Duodenal mucosa (tissue), 2 donors: ENCODE measurements at regions not wholly inside any gene's neighbourhood (a gene's known extent, or its start where the extent isn't known, plus 50 kb on each side); places are given as distances from the start of the nearest gene placed in this dataset.

Source experiments
- H3K27ac ChIP-seq: one replicate; pipeline ENCODE4 v1.7.0; 2013; ENCODE audit warnings: low read depth, low read length
- H3K27me3 ChIP-seq, 2 donors: one replicate each; pipeline ENCODE4 v1.7.0; 2013; ENCODE audit warnings: low read length in 2 of 2, control low read depth in 1 of 2; ENCODE audit not compliant: insufficient read depth in 2 of 2, control insufficient read depth in 1 of 2
- H3K36me3 ChIP-seq, 2 donors: one replicate each; pipeline ENCODE4 v1.7.0; 2013; ENCODE audit warnings: low read length in 2 of 2, control low read depth in 1 of 2; ENCODE audit not compliant: insufficient read depth in 2 of 2, control insufficient read depth in 1 of 2
- H3K4me1 ChIP-seq, 2 donors: one replicate each; pipeline ENCODE4 v1.7.0; 2013; ENCODE audit warnings: low read length in 2 of 2, control low read depth in 1 of 2; ENCODE audit not compliant: insufficient read depth in 2 of 2, control insufficient read depth in 1 of 2
- H3K4me3 ChIP-seq, 2 donors: one replicate each; pipeline ENCODE4 v1.7.0; 2013; ENCODE audit warnings: low read length in 2 of 2, low read depth in 1 of 2
- H3K9ac ChIP-seq, 2 donors: one replicate each; pipeline ENCODE4 v1.7.0; 2013; ENCODE audit warnings: low read length in 2 of 2, low read depth in 1 of 2
- H3K9me3 ChIP-seq, 2 donors: one replicate each; pipeline ENCODE4 v1.7.0; 2013; ENCODE audit warnings: low read length in 2 of 2, control low read depth in 1 of 2; ENCODE audit not compliant: control insufficient read depth in 1 of 2

DNA sequence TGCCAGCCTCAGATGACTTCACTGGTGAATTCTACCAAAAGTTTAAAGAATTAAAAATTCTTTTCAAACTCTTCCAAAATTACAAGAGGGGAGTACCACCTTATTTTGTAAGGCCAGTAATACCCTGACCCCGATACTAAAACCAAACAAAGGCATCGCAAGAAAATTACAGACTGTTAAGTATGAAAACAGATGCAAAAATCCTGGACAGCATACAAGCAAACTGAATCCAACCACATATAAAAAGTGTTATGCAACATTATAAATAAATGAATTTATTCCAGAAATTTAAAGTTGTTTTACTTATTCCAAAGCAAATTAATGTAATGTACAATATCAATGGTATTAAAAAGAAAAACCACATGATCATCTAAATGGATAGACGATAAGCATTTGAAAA lies 873.6 kb upstream of the GJE1 start:
- Histone ChIP-seq H3K9me3 (no peaks in the 10 kb centered on the region), H3K36me3 (no peaks in the 10 kb centered on the region), H3K27me3 (no peaks in the 10 kb centered on the region), H3K27ac (no peak overlapping the region), H3K4me3 (no peak overlapping the region), H3K4me1 (no peaks in the 10 kb centered on the region), H3K9ac (no peak overlapping the region)

DNA sequence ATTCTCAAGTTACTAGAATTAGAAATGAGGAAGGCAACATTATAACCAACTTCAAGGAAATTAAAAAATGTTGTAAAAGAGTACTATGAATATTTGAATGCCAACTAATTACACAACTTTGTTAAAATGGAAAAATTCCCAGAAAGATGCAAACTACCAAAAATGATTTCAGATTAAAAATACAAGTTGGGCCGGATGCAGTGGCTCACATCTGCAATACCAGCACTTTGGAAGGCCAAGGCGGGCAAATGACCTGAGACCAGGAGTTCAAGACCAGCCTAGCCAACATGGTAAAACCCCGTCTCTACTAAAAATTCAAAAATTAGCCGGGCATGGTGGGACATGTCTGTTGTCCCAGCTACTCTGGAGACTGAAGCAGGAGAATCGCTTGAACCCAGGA lies 874.2 kb upstream of the GJE1 start:
- H3K36me3 ChIP-seq = no peaks in the 10 kb centered on the region
- no peaks in the 10 kb centered on the region for H3K27me3 ChIP-seq
- H3K4me1 ChIP-seq = no peaks in the 10 kb centered on the region
- H3K4me3 ChIP-seq = no peak overlapping the region
- no peak overlapping the region for H3K27ac ChIP-seq
- no peak overlapping the region for H3K9ac ChIP-seq
- no peaks in the 10 kb centered on the region for H3K9me3 ChIP-seq

DNA sequence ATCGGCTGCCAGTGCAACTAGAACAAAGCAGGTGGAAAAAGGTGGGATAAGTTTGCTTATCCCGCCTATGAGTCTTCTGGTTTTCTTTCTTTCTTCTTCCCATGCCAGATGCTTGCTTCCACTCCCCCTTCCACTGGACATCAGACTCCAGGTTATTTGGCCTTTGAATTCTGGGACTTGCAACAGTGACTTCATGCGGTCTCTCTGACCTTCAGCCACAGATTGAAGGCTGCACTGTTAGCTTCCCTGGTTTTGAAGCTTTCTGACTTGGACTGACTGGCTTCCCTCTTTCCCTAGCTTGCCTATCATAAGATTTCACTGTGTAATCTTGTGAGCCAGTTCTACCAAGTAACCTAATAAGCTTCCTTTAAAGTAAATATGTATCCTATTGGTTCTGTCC lies 878.4 kb upstream of the GJE1 start:
- H3K27ac ChIP-seq = no peak overlapping the region
- no peaks in the 10 kb centered on the region for H3K9me3 ChIP-seq
- H3K36me3 ChIP-seq = no peaks in the 10 kb centered on the region
- no peak overlapping the region for H3K4me3 ChIP-seq
- no peaks in the 10 kb centered on the region for H3K4me1 ChIP-seq
- H3K27me3 ChIP-seq = no peaks in the 10 kb centered on the region
- H3K9ac ChIP-seq = no peak overlapping the region

DNA sequence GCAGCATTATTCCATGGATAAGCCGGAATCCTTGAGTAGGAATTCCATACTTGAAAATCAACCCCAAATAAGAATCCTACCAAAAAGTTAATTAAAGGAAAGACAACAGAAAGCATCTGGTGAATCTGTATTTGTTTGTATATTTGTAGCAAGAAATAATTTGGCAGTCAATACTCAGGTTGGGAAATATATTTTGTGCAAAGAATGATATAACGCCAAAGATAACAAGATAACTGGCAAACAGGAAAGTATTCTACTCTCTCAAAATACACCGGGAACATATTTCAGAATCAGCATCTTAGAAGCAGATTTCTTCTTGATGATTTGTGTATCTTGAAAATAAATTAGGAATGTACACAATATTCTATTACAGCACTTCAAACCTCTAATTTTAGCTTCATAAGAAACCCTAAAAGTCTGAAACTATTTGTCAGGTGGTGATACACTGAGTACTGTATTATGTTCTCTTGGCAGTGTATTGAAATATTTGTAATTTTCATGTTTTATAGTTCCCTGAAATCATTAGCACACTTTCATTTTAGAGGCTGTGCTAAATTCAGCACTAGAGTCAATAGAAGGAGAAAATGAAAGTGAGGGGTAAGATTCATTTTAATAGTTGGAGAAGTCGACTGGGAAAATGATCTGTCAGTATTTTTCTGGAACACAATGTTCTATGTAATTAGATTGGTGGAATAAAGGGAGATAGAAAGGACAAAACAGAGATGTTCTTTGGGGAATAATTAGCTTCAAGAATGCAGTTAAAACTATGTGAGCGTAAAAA lies 879.7 kb upstream of the GJE1 start:
- no peaks in the 10 kb centered on the region for H3K27me3 ChIP-seq
- no peak overlapping the region for H3K9ac ChIP-seq
- H3K4me1 ChIP-seq = no peaks in the 10 kb centered on the region
- H3K4me3 ChIP-seq = peak overlapping the region in 1 of 2 donors; percentile 8
- H3K27ac ChIP-seq = no peak overlapping the region
- H3K36me3 ChIP-seq = no peaks in the 10 kb centered on the region
- no peaks in the 10 kb centered on the region for H3K9me3 ChIP-seq

DNA sequence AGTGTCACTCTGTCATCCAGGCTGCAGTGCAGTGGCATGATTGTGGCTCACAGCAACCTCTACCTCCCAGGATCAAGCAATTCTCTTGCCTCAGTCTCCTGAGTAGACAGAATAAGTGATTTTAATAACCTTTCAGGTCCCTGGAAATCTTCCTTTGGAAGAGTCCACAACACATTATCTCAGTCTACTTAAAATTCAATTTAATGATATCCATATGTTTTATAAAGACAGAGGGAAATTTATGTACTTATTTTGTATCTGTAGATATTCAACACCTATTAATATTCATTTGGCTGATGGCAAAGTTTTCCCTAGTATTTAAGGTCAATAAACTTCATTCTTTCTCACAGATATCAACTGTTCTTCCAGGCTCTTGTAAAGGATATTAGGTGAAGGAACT lies 881.4 kb upstream of the GJE1 start:
- H3K36me3 ChIP-seq = no peaks in the 10 kb centered on the region
- H3K4me1 ChIP-seq = no peaks in the 10 kb centered on the region
- no peak overlapping the region for H3K27ac ChIP-seq
- no peak overlapping the region for H3K9ac ChIP-seq
- no peaks in the 10 kb centered on the region for H3K9me3 ChIP-seq
- H3K27me3 ChIP-seq = no peaks in the 10 kb centered on the region
- H3K4me3 ChIP-seq = no peak overlapping the region

DNA sequence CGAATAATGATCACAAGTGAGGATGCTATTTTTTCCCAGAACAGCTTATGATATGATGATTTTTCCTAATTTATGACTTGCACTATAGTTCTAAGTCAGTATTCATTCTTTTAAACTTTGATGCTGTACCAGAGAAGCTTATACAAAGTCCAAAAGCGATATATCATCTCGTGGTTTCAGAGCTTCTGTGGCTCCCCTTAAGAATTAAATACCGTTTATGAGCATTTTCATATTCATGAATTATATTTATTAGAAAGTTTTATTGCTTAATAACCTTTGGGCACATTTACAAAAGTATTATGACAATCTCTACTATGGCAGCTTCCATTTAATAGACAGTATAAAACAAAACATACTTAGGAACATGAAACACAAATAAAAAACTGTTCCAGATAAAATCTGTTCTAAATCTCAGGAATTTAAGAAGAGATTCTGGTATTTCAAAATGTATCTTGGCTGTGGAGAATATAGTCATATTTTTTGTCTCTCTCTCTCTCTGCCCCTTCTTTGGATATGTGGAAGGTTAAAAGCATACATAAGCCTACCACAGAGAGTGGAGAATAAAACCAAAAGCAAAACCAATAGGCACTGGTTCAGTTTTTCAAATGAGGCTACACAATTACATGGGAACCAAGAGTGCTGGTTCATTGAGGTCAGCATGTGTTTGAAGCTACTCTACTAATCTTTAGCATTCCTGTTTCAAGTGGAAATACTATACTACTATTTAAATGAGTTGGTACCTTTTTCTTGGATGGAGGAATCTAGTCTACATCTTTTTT lies 884.5 kb upstream of the GJE1 start:
- H3K27me3 ChIP-seq = no peaks in the 10 kb centered on the region

DNA sequence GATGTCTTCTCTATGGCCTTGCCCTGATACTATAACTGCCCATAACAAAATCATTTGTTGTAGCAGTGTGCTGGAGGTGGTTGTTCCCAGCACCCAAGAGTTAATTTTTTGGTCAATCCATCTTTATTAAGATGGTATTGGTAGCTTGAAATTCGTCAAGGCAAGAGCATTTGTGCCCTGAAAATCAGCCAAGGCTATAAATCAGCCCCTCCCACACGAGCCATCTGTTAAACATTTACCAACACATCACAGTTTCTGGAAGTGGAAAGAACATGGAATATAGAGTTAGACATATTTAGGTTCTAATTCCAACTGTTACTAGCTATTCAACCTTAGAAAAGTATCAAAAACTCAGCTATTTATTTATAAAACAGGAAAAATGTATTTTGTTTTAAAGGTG lies 888.4 kb upstream of the GJE1 start:
- Histone ChIP-seq H3K9me3 (no peaks in the 10 kb centered on the region), H3K4me1 (no peaks in the 10 kb centered on the region), H3K27ac (no peak overlapping the region), H3K27me3 (no peaks in the 10 kb centered on the region), H3K36me3 (no peaks in the 10 kb centered on the region), H3K4me3 (no peak overlapping the region), H3K9ac (no peak overlapping the region)

More for the DNA sequence above, 884.5 kb upstream of the GJE1 start:
- no peaks in the 10 kb centered on the region for H3K4me1 ChIP-seq
- H3K9me3 ChIP-seq = no peaks in the 10 kb centered on the region
- no peaks in the 10 kb centered on the region for H3K36me3 ChIP-seq
- no peak overlapping the region for H3K9ac ChIP-seq
- H3K27ac ChIP-seq = no peak overlapping the region
- no peak overlapping the region for H3K4me3 ChIP-seq

DNA sequence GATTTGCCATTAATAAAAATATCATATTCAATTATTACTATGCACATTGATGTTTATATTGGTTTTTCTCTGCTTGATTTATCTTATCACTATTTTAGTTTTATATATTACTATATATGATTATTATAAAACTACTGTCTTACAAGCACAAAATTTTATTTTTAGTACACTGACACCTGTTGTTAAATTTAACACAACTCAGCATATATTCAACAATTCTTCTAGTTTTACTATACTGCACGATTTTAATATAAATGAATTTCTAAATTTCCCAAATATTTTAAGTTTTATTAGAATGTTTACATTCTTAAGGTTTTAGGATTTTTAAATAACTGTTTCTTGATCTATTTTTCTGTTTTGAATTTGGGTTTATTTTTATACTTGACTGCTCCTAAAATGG lies 889.8 kb upstream of the GJE1 start:
- H3K9ac ChIP-seq = no peak overlapping the region
- no peaks in the 10 kb centered on the region for H3K36me3 ChIP-seq
- no peaks in the 10 kb centered on the region for H3K9me3 ChIP-seq
- H3K4me3 ChIP-seq = no peak overlapping the region
- no peak overlapping the region for H3K27ac ChIP-seq
- no peaks in the 10 kb centered on the region for H3K4me1 ChIP-seq
- H3K27me3 ChIP-seq = no peaks in the 10 kb centered on the region

DNA sequence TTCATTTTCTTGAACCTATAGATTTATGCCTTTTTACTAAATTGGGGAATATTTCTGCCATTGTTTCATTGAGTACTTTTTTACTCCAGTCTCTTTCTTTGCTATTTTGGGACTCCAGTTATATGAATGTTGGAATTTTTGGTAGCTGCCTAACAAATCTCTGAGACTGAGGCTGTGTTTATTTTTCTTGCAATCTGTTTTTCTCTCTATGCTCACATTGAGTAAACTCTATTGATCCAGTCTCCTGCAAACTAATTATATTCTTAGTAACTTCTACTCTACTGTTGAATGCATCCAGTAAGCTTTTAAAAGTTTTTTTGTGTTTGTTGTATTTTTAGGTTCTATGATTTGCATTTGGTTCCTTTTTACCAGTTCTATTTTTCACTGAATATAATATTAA lies 903.4 kb upstream of the GJE1 start:
- Histone ChIP-seq H3K4me3 (no peak overlapping the region), H3K36me3 (no peaks in the 10 kb centered on the region), H3K27ac (no peak overlapping the region)

DNA sequence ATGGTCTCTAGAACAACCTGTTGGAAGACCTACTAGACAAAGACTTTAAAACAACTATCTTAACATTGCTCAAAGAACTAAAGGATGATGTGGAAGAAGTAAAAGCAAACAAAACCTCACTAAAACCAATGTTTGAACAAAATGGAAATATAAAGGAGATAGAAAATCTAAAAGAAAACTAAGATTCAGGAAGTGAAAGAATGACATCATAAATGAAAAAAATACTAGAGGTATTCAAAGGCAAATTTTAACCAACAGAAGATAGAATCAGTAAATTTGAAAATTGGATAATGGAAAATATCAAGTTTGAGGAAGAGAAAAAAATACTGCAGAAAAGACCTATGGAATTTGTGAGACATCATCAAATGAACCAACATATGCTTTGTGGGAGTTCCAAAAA lies 914.1 kb upstream of the GJE1 start:
- Histone ChIP-seq H3K27ac (no peak overlapping the region), H3K27me3 (no peaks in the 10 kb centered on the region), H3K4me1 (no peaks in the 10 kb centered on the region), H3K4me3 (no peak overlapping the region), H3K9me3 (no peaks in the 10 kb centered on the region), H3K36me3 (no peaks in the 10 kb centered on the region), H3K9ac (no peak overlapping the region)

More for the DNA sequence above, 903.4 kb upstream of the GJE1 start:
- no peaks in the 10 kb centered on the region for H3K9me3 ChIP-seq
- H3K27me3 ChIP-seq = no peaks in the 10 kb centered on the region
- H3K9ac ChIP-seq = no peak overlapping the region
- no peaks in the 10 kb centered on the region for H3K4me1 ChIP-seq
